Rectal smooth muscle tissue (tissue), 1 donor: ENCODE measurements at regions not wholly inside any gene's neighbourhood (a gene's known extent, or its start where the extent isn't known, plus 50 kb on each side); places are given as distances from the start of the nearest gene placed in this dataset.

Source experiments
- H3K27ac ChIP-seq: one replicate; pipeline ENCODE4 v1.7.0; 2013; ENCODE audit warnings: low read depth, low read length, inconsistent platforms
- H3K27me3 ChIP-seq: one replicate; pipeline ENCODE4 v1.7.0; 2013; ENCODE audit warnings: low read length; ENCODE audit not compliant: control insufficient read depth, insufficient read depth
- H3K36me3 ChIP-seq: one replicate; pipeline ENCODE4 v1.7.0; 2013; ENCODE audit warnings: low read length; ENCODE audit not compliant: control insufficient read depth, insufficient read depth
- H3K4me1 ChIP-seq: one replicate; pipeline ENCODE4 v1.7.0; 2013; ENCODE audit warnings: low read length; ENCODE audit not compliant: control insufficient read depth, insufficient read depth
- H3K4me3 ChIP-seq: one replicate; pipeline ENCODE4 v1.7.0; 2013; ENCODE audit warnings: low read length
- H3K9ac ChIP-seq: one replicate; pipeline ENCODE4 v1.7.0; 2013; ENCODE audit warnings: low read length

DNA sequence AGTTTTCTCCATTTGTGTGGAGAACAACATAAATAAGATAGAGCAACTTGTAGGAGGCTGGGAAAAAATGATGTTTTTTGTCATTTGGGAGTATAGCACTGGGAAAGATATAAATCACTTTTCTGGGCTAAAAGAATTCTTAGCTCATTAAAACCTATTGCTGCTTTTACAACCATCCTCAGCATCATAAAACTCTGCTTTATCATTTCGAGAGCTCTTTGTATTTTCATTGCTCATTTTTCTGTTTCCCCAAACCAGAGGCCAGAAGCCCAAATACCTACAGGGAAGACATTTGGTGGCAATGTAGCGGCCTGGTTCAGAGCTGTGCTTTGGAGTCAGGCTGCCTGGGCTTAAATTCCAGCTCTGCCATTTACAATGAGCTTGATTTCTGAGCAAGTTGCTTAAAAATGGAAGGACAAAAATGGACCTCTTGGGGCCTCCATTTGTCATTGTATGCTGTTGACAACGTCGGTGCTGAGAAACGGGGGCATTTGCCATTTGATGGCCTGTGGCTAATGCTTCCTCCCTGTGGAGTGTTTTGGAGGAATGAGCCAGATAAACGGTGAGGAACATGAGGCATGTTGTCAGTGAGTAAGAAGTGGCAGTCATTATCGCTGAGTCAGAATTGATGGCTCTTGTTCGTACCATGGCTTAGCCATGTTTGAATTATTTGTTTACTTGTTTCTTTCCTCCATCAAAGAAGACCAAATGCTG lies 260.0 kb downstream of the EBLN2 start:
- Histone ChIP-seq H3K27me3 (no peaks in the 10 kb centered on the region), H3K27ac (no peak overlapping the region), H3K4me1 (peaks cover 14% of the 10 kb centered on the region), H3K4me3 (no peak overlapping the region), H3K9ac (no peak overlapping the region), H3K36me3 (no peaks in the 10 kb centered on the region)

- Histone ChIP-seq H3K27me3 (no peaks in the 10 kb centered on the region), H3K4me3 (no peak overlapping the region), H3K27ac (peak overlapping the region; percentile 18), H3K4me1 (peaks cover 14% of the 10 kb centered on the region), H3K36me3 (no peaks in the 10 kb centered on the region), H3K9ac (no peak overlapping the region)
Observed at GRCh38 chr3:73324203-73325155, 263.0 kb downstream of the EBLN2 start.

- no peak overlapping the region for H3K9ac ChIP-seq
- no peaks in the 10 kb centered on the region for H3K27me3 ChIP-seq
- H3K4me1 ChIP-seq = peaks cover 10% of the 10 kb centered on the region
- no peaks in the 10 kb centered on the region for H3K36me3 ChIP-seq
- H3K4me3 ChIP-seq = no peak overlapping the region
- H3K27ac ChIP-seq = no peak overlapping the region
Observed at GRCh38 chr3:73326396-73326795, 264.9 kb downstream of the EBLN2 start.

- H3K27me3 ChIP-seq = no peaks in the 10 kb centered on the region
- H3K36me3 ChIP-seq = no peaks in the 10 kb centered on the region
- peaks cover 10% of the 10 kb centered on the region for H3K4me1 ChIP-seq
- H3K4me3 ChIP-seq = no peak overlapping the region
- H3K27ac ChIP-seq = no peak overlapping the region
- H3K9ac ChIP-seq = no peak overlapping the region
Observed at GRCh38 chr3:73327052-73327451, 265.6 kb downstream of the EBLN2 start.
